GM12872 (cell line): ENCODE measurements at regions not wholly inside any gene's neighbourhood (a gene's known extent, or its start where the extent isn't known, plus 50 kb on each side); places are given as distances from the start of the nearest gene placed in this dataset.

Experiments
- CTCF ChIP-seq: IDR thresholded peaks from 3 replicates; pipeline ENCODE4 v1.5.1; 2011; ENCODE audit warnings: low read depth, mild to moderate bottlenecking, low read length, moderate library complexity; ENCODE audit not compliant: insufficient read depth

- TF ChIP-seq CTCF, result no peak
Measured at GRCh38 chr1:30295674-30296073, 427.7 kb downstream of the MATN1 start.

GRCh38 chr1:30295266-30295665 is 428.1 kb downstream of the MATN1 start:
- no peak for TF ChIP-seq CTCF

GRCh38 chr1:30294508-30294907 is 428.9 kb downstream of the MATN1 start:
- no peak for TF ChIP-seq CTCF

DNA sequence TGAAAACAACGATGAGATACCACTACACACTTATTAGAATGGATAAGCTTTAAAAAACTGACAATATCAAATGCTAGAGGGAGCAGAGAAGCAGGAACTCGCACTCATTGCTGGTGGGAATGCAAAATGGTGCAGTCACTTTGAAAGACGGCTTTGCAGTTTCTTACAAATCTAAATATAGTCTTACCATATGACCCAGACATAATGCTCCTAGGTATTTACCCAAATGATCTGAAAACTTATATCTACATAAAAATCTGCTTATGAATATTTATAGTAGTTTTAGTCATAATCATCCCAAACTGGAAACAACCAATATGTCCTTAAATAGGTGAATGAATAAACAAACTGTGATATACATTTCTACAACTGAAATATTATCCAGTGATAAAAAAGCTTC is 430.9 kb downstream of the MATN1 start:
- TF ChIP-seq CTCF, result no peak

- no peak for TF ChIP-seq CTCF
Measured at GRCh38 chr1:30291526-30291925, 431.9 kb downstream of the MATN1 start.

- TF ChIP-seq CTCF, result no peak
Measured at GRCh38 chr1:30290581-30290980, 432.8 kb downstream of the MATN1 start.

DNA sequence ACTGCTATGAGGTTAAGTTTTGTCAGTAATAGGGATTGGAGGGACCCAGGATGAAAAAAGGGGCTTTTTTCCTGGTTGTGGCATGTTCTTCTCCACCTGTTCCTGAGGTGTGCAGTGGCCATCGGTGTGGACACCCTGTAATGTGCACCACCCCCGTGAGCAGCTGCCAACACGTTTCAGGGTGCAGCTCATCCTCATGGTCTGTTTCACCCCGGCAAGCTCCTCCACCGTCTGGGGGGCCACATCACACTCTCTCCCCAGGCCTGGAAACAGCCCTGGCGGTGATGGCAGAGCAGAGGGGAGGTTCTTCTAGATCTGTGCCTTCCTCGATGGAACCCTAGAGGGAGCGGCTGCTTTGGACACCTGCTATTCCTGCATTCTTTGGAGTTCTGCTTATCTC is 435.4 kb downstream of the MATN1 start:
- no peak for TF ChIP-seq CTCF
